ENCODE measurements at regions not wholly inside any gene's neighbourhood (a gene's known extent, or its start where the extent isn't known, plus 50 kb on each side); places are given as distances from the start of the nearest gene placed in this dataset.

DNA sequence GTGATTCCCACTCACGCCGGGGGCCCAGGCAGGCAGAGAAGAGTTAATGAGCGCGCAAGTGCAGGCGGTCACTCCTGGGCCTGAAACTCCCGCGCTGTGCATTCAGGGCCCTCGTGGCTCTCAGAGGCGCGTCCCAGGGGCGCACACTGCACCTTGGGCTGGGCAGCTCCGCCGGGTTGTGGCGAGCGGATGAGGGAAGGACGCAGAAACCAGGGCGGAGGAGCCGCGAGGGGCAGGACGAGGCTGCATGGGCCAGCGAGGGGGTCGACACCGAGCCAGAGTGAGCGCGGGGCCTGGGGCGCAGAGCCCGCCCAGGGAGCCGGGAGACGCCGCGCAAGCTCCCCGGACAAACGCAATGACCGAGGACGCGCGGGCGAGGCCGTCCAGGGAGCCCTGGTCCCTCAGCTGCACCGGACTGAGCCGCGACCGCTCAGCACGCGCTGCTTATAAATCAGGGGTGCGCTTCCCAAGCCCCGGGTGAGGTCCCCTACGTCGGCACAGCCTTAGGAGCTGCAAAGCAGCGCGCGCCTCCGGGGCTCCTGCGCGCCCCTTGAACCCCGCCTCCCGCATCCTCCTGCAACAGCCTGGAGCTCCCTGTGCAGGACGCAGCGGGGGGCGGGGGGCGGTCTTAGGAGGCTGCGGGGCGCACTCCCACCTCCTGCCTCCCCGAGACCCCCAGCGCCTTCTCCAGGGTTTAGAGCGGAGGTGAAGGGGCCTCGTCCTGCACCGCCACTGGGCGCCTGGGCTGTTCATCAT lies 180.2 kb upstream of the ALKAL2 start (continued):
- peak in 1 of 3 experiments; percentile 7; a peak in 1 of 4 replicates for TF ChIP-seq CTCF (IDR thresholded peaks at IDR 0.05; ENCODE audit: control extremely low read depth in 1 of 3, insufficient read depth in 1 of 3, low read depth in 1 of 3, low read length in 3 of 3)
- TF ChIP-seq EZH2 (IDR thresholded peaks at IDR 0.05; ENCODE audit: low read depth, low read length, severe bottlenecking) = peak; percentile 74
